ENCODE measurements at regions not wholly inside any gene's neighbourhood (a gene's known extent, or its start where the extent isn't known, plus 50 kb on each side); places are given as distances from the start of the nearest gene placed in this dataset.

GRCh38 chr2:88331239-88331638 lies 121.3 kb downstream of the FOXI3 start:
- Histone ChIP-seq H3K27me3 (ENCODE audit: control insufficient read depth, insufficient read depth, low read length) (no peaks in the 10 kb centered on the region), H3K36me3 (ENCODE audit: control insufficient read depth, insufficient read depth, low read length) (no peaks in the 10 kb centered on the region), H3K4me3 (ENCODE audit: low read depth, low read length) (no peak overlapping the region), H2AFZ (no peak overlapping the region), H3K27ac (no peak overlapping the region), H3K9me3 (ENCODE audit: control insufficient read depth, low read length) (no peaks in the 10 kb centered on the region), H3K79me2 (no peaks in the 10 kb centered on the region), H3K4me2 (ENCODE audit: low read length) (no peak overlapping the region), H3K9ac (no peak overlapping the region), H3K4me1 (no peaks in the 10 kb centered on the region)
- no peak for TF ChIP-seq CTCF (IDR thresholded peaks at IDR 0.05)

DNA sequence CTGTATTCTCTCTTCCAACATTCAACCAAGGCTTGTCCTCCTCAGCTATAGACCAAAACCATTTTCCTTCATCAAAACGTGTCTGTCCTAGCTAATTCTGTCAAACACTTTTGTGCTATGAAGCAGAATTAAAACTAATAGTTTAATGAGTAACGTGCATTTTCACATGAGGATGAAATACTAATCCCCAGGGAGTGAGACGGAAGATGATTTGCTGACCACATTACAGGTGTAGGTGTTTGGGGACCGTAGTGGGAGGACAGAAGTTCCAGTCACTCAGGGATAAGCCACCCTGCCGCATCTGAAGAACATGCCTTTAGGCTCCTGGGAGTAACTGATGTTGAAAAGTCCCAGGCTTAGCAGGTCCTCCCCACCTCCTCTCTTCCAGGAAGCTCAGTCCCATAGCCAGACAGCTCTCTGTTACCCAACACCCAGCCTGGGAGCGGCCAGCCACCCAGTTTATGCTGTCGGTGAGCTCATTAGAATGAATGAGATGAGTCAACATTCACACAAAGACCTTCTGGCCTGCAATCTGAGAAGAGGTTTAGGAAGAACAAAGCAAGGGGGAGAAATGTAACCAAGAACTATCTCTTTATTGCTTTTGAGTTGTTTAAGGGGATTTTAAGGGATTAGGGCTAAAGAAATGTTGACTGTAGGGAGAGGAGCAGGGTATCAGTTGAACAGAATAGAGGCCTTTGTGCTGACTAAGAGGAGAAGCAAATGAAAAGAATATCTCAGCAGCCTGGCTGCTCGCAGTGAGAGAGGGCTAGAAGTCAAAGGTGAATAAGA lies 122.5 kb downstream of the FOXI3 start:
- H2AFZ ChIP-seq: no peak overlapping the region
- H3K4me2 ChIP-seq (ENCODE audit: low read length): no peak overlapping the region
- no peak overlapping the region for H3K9ac ChIP-seq
- no peaks in the 10 kb centered on the region for H3K9me3 ChIP-seq (ENCODE audit: control insufficient read depth, low read length)
- no peak overlapping the region for H3K27ac ChIP-seq
- TF ChIP-seq CTCF (IDR thresholded peaks at IDR 0.05): no peak
- H3K79me2 ChIP-seq: no peaks in the 10 kb centered on the region
- H3K36me3 ChIP-seq (ENCODE audit: control insufficient read depth, insufficient read depth, low read length): no peaks in the 10 kb centered on the region
- no peak overlapping the region for H3K4me3 ChIP-seq (ENCODE audit: low read depth, low read length)
- no peaks in the 10 kb centered on the region for H3K27me3 ChIP-seq (ENCODE audit: control insufficient read depth, insufficient read depth, low read length)
- no peaks in the 10 kb centered on the region for H3K4me1 ChIP-seq

DNA sequence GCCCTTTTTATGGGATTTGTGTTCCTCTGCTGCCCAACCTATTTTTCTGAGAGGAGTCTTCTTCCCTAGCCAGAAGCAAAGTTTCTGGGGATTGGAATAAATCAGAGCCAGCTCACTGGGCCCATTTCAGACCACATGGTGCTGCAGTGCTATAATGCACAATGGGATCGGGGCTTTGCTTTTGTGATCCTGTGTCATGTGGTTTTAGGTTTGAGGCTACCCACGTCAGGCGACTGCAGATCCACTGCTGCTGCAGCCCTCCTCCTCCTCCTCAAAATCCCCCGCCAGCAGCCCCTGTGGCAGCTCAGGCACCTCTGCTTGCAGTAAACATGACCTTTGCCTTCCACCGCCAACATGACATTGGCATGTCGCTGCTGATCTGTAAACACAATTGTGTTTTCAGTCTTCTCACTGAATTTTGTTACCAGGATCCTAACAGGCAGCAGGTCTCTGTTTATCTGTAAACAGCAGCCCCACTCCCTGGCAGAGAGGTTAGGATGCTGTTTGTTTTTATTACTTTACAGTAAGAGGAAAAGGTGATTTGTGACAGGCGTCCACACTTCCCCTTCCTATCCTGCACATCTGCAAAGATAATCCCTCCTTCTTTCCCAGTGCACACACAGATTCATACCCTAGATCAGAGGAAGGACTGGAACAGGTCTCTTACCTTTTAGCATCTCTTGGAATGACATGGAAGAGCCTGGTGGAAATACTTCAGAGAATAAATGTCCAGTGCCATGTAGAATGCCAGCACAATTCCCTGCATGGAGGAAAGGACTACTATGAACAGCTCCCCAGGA lies 130.8 kb downstream of the FOXI3 start:
- no peak for TF ChIP-seq CTCF (IDR thresholded peaks at IDR 0.05)
- H3K79me2 ChIP-seq: no peaks in the 10 kb centered on the region
- H3K9ac ChIP-seq: no peak overlapping the region
- H3K4me3 ChIP-seq (ENCODE audit: low read depth, low read length): no peak overlapping the region
- no peaks in the 10 kb centered on the region for H3K36me3 ChIP-seq (ENCODE audit: control insufficient read depth, insufficient read depth, low read length)
- no peaks in the 10 kb centered on the region for H3K9me3 ChIP-seq (ENCODE audit: control insufficient read depth, low read length)
- H3K27me3 ChIP-seq (ENCODE audit: control insufficient read depth, insufficient read depth, low read length): no peaks in the 10 kb centered on the region
- no peak overlapping the region for H2AFZ ChIP-seq
- no peak overlapping the region for H3K27ac ChIP-seq
- no peaks in the 10 kb centered on the region for H3K4me1 ChIP-seq
- no peak overlapping the region for H3K4me2 ChIP-seq (ENCODE audit: low read length)

- Histone ChIP-seq H3K27me3 (ENCODE audit: control insufficient read depth, insufficient read depth, low read length) (no peaks in the 10 kb centered on the region), H3K4me3 (ENCODE audit: low read depth, low read length) (no peak overlapping the region), H2AFZ (no peak overlapping the region), H3K9me3 (ENCODE audit: control insufficient read depth, low read length) (no peaks in the 10 kb centered on the region), H3K36me3 (ENCODE audit: control insufficient read depth, insufficient read depth, low read length) (no peaks in the 10 kb centered on the region), H3K4me1 (no peaks in the 10 kb centered on the region), H3K9ac (no peak overlapping the region), H3K27ac (no peak overlapping the region), H3K79me2 (no peaks in the 10 kb centered on the region), H3K4me2 (ENCODE audit: low read length) (no peak overlapping the region)
- no peak for TF ChIP-seq CTCF (IDR thresholded peaks at IDR 0.05)
These were observed 132.3 kb downstream of the FOXI3 start for GRCh38 chr2:88320076-88320773.
